GM12878 (cell line): ENCODE measurements at regions not wholly inside any gene's neighbourhood (a gene's known extent, or its start where the extent isn't known, plus 50 kb on each side); places are given as distances from the start of the nearest gene placed in this dataset.

ENCODE experiments used
- ATAC-seq: fragments of 200-7000 bp; cut with Tn5 transposase; 3 replicates; pipeline ENCODE4 v1.9.1; 2020; ENCODE audit warnings: mild to moderate bottlenecking, moderate library complexity
- BruUV-seq: library from RNA; stranded (reverse); fragments of 400-500 nt; replicated peaks from 2 replicates; lab custom pipeline; 2021; lab: Mats Ljungman, UMichigan
- CTCF ChIA-PET: fragments of 300-600 bp; sonication (Branson Sonifier 250); formaldehyde crosslinking; extraction: SDS; loops from one replicate; lab custom pipeline; 2021; ENCODE audit warnings: inconsistent platforms; lab: Yijun Ruan, JAX
- POLR2A ChIA-PET: fragments of 350-600 bp; formaldehyde crosslinking; extraction: SDS; loops from one replicate; lab custom pipeline; 2021; ENCODE audit warnings: inconsistent platforms; lab: Charles Lee
- RAD21 ChIA-PET: fragments of 300-600 bp; sonication (Branson Sonifier 250); formaldehyde crosslinking; loops from one replicate; lab custom pipeline; 2023; ENCODE audit warnings: antibody characterized with exemption; ENCODE audit not compliant: unreplicated experiment; lab: Charles Lee
- SMC1A ChIA-PET: fragments of 300-600 bp; sonication (Branson Sonifier 250); formaldehyde crosslinking; loops from one replicate; lab custom pipeline; 2023; ENCODE audit not compliant: unreplicated experiment, uncharacterized antibody; lab: Charles Lee
- DNase-seq: peaks from one replicate; pipeline ENCODE4 v3.0.0-alpha.2; 2011; ENCODE audit warnings: low read depth, low spot score
- FAIRE-seq: peaks from 3 replicates; lab custom pipeline; 2011; peaks lifted over from hg19 to GRCh38; lab: Jason Lieb, UNC
- H2AFZ ChIP-seq: 2 replicates; pipeline ENCODE4 v1.6.0; 2011; ENCODE audit warnings: low read depth, low read length, control low read depth; ENCODE audit not compliant: control insufficient read depth
- H3K27ac ChIP-seq: 2 replicates; pipeline ENCODE4 v1.5.1; 2011; ENCODE audit warnings: control low read depth; ENCODE audit not compliant: control insufficient read depth, insufficient read depth
- H3K27me3 ChIP-seq, 2 experiments: replicated peaks in 1 of 2; 2 replicates each; pipeline versions ENCODE4 v1.6.0 to v1.6.1; 2011; ENCODE audit warnings: low read length in 1 of 2; ENCODE audit not compliant: control insufficient read depth in 2 of 2, insufficient read depth in 2 of 2
- H3K36me3 ChIP-seq, 2 experiments: 2 replicates each; pipeline ENCODE4 v1.5.1; 2011; ENCODE audit warnings: low read length in 1 of 2; ENCODE audit not compliant: control insufficient read depth in 2 of 2, insufficient read depth in 2 of 2
- H3K4me1 ChIP-seq: 2 replicates; pipeline ENCODE4 v1.6.1; 2011; ENCODE audit warnings: mild to moderate bottlenecking, low read length, moderate library complexity, mixed read lengths; ENCODE audit not compliant: control insufficient read depth, insufficient read depth
- H3K4me2 ChIP-seq: 2 replicates; pipeline ENCODE4 v1.6.0; 2011; ENCODE audit warnings: control low read depth; ENCODE audit not compliant: control insufficient read depth, insufficient read depth
- H3K4me3 ChIP-seq: fragments of 200-600 bp; sonication (generic); 2 replicates; pipeline ENCODE4 v1.5.1; 2016
- H3K79me2 ChIP-seq: 2 replicates; pipeline ENCODE4 v1.6.0; 2011; ENCODE audit warnings: low read length; ENCODE audit not compliant: control insufficient read depth, insufficient read depth
- H3K9ac ChIP-seq: 2 replicates; pipeline ENCODE4 v1.8.0; 2011; ENCODE audit warnings: low read length, control low read depth, mixed read lengths; ENCODE audit not compliant: control insufficient read depth, insufficient read depth
- H3K9me3 ChIP-seq: replicated peaks from 3 replicates; pipeline ENCODE4 v1.5.1; 2011; ENCODE audit warnings: mild to moderate bottlenecking, low read length; ENCODE audit not compliant: control insufficient read depth, insufficient read depth
- H4K20me1 ChIP-seq: 2 replicates; pipeline ENCODE4 v1.6.0; 2011; ENCODE audit not compliant: control insufficient read depth, insufficient read depth
- BCL11A ChIP-seq: IDR thresholded peaks from 2 replicates; pipeline ENCODE4 v1.6.1; 2011; ENCODE audit warnings: low read depth, low read length
- BCL3 ChIP-seq: IDR thresholded peaks from 2 replicates; pipeline ENCODE4 v1.6.1; 2011; ENCODE audit warnings: borderline replicate concordance, low read depth, mild to moderate bottlenecking, moderate library complexity, low read length; ENCODE audit not compliant: insufficient read depth, poor library complexity, severe bottlenecking
- CBX5 ChIP-seq: sonication (generic); IDR thresholded peaks from 2 replicates; pipeline ENCODE4 v1.6.1; 2016; ENCODE audit warnings: low read depth, moderate library complexity, mild to moderate bottlenecking, inconsistent platforms
- CEBPB ChIP-seq, 2 experiments: fragments of 150-350 bp in 1 of 2; IDR thresholded peaks; 2 replicates each; pipeline ENCODE4 v1.6.1; 2012 to 2014; ENCODE audit warnings: low read depth in 2 of 2, low read length in 2 of 2, borderline replicate concordance in 1 of 2, inconsistent platforms in 1 of 2
- EED ChIP-seq: sonication (generic); IDR thresholded peaks from 2 replicates; pipeline ENCODE4 v1.6.1; 2016; ENCODE audit warnings: antibody characterized with exemption, low read depth
- ESRRA ChIP-seq: IDR thresholded peaks from 2 replicates; pipeline ENCODE4 v1.6.1; 2012; ENCODE audit warnings: mild to moderate bottlenecking, low read length, improper control_type of control experiment
- ETV6 ChIP-seq, 2 experiments: fragments of 450-650 bp in 1 of 2; IDR thresholded peaks in 1 of 2; conservative IDR thresholded peaks in 1 of 2; 2 replicates each; pipeline ENCODE4 v1.6.1; 2014; ENCODE audit warnings: antibody characterized with exemption in 1 of 2, borderline replicate concordance in 1 of 2, low read depth in 1 of 2, mild to moderate bottlenecking in 1 of 2, moderate library complexity in 1 of 2
- HDAC2 ChIP-seq: fragments of 200-600 bp; sonication (generic); IDR thresholded peaks from 2 replicates; pipeline ENCODE4 v1.6.1; 2017
- SP1 ChIP-seq: IDR thresholded peaks from one replicate; pipeline ENCODE4 v1.6.1; 2011; ENCODE audit warnings: low read depth, low read length
- STAT3 ChIP-seq: IDR thresholded peaks from 2 replicates; pipeline ENCODE4 v1.6.1; 2011; ENCODE audit warnings: low read depth, low read length, improper control_type of control experiment
- SUZ12 ChIP-seq: fragments of 200-600 bp; sonication (generic); IDR thresholded peaks from one replicate; pipeline ENCODE4 v1.6.1; 2018; ENCODE audit warnings: antibody characterized with exemption, mild to moderate bottlenecking; ENCODE audit not compliant: unreplicated experiment
- TCF12 ChIP-seq: IDR thresholded peaks from 2 replicates; pipeline ENCODE4 v1.6.1; 2011; ENCODE audit warnings: low read depth, mild to moderate bottlenecking, low read length
- YBX1 ChIP-seq: fragments of 450-650 bp; IDR thresholded peaks from 2 replicates; pipeline ENCODE4 v1.6.1; 2016; ENCODE audit warnings: antibody characterized with exemption
- ZBED1 ChIP-seq: IDR thresholded peaks from 2 replicates; pipeline ENCODE4 v1.6.1; 2016; ENCODE audit warnings: borderline replicate concordance
- ZBTB33 ChIP-seq: fragments of 450-650 bp; IDR thresholded peaks from 2 replicates; pipeline ENCODE4 v1.6.1; 2017; ENCODE audit warnings: mild to moderate bottlenecking
- ZNF217 ChIP-seq: fragments of 450-650 bp; IDR thresholded peaks from 2 replicates; pipeline ENCODE4 v1.6.1; 2017; ENCODE audit warnings: antibody characterized with exemption, mild to moderate bottlenecking
- WGBS: methylation state at CpG from one replicate; pipeline ENCODE4 v1.1.6; 2016; ENCODE audit warnings: low lambda C conversion rate; ENCODE audit not compliant: insufficient replicate concordance, insufficient coverage; ENCODE audit errors: missing lambda C conversion rate; 5-methylcytosine and 5-hydroxymethylcytosine counted together
- in situ Hi-C: fragments of 300-500 bp; cut with MboI; formaldehyde crosslinking; loops from 9 replicates; pipeline ENCODE4 v1.14.3; 2018; ENCODE audit warnings: mixed read lengths
- intact Hi-C: fragments of 100-400 bp; cut with micrococcal nuclease; formaldehyde crosslinking; loops from one replicate; pipeline ENCODE4 v1.14.2; 2022; ENCODE audit not compliant: unreplicated experiment

DNA sequence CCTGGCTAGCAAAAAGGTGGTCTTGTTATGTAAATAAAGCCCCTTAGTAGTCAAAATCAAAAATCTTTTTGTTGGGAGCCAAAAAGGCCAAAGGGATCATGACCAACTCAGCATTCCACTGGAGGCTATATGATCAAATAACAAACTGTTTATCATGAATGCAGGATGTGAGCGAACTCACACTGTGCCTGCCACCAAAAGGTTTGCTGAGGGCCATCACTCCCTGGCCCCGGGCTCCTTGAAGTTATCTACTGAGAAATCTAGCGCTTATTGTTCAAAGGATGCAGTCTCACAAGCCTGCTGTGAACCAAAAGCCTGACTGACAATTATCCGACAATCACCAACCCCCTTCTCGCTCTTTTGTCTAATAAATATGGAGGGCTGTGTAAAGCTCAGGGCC lies 107.2 kb upstream of the DDHD1 start:
- POLR2A ChIA-PET, result no interaction called here
- SMC1A ChIA-PET, result no interaction called here
- H3K4me3 ChIP-seq, result no peak overlapping the region
- CTCF ChIA-PET, result interaction anchor here (1.7 kb wide), 1 partner anchor 43 kb away, joined by 5 read pairs; no protein-coding TSS in a partner anchor
- no peaks in the 10 kb centered on the region for H3K27me3 ChIP-seq
- no TSS peak for BruUV-seq
- no peaks in the 10 kb centered on the region for H3K79me2 ChIP-seq
- H2AFZ ChIP-seq, result no peak overlapping the region
- FAIRE-seq, result no peak
- H3K36me3 ChIP-seq, result no peaks in the 10 kb centered on the region
- no peaks in the 10 kb centered on the region for H4K20me1 ChIP-seq
- TF ChIP-seq ESRRA, result no peak
- H3K4me2 ChIP-seq, result no peak overlapping the region
- RAD21 ChIA-PET, result no interaction called here
- no peak overlapping the region for H3K9ac ChIP-seq
- H3K9me3 ChIP-seq, result no peaks in the 10 kb centered on the region
- intact Hi-C loops, result no loop called here
- no peaks in the 10 kb centered on the region for H3K4me1 ChIP-seq
- 74% methylated on average over 5 of the region's 5 CpGs for WGBS
- DNase-seq, result no peak
- no peak for ATAC-seq
- in situ Hi-C loops, result no loop called here
- no peak overlapping the region for H3K27ac ChIP-seq

GRCh38 chr14:53252141-53252540 lies 99.0 kb upstream of the DDHD1 start:
- no peaks in the 10 kb centered on the region for H3K79me2 ChIP-seq
- intact Hi-C loops (no loop called here), in situ Hi-C loops (no loop called here)
- ChIA-PET CTCF (no interaction called here), POLR2A (no interaction called here), SMC1A (interaction anchor here (1.5 kb wide), 1 partner anchor 35 kb away, joined by 4 read pairs; no protein-coding TSS in a partner anchor), RAD21 (no interaction called here)
- no peak for ATAC-seq
- no peaks in the 10 kb centered on the region for H3K27me3 ChIP-seq
- H3K27ac ChIP-seq, result no peak overlapping the region
- H3K36me3 ChIP-seq, result no peaks in the 10 kb centered on the region
- no peak overlapping the region for H2AFZ ChIP-seq
- H3K4me2 ChIP-seq, result no peak overlapping the region
- no peaks in the 10 kb centered on the region for H4K20me1 ChIP-seq
- no TSS peak for BruUV-seq
- H3K9ac ChIP-seq, result no peak overlapping the region
- H3K9me3 ChIP-seq, result no peaks in the 10 kb centered on the region
- H3K4me1 ChIP-seq, result no peaks in the 10 kb centered on the region
- no peak for DNase-seq
- no peak overlapping the region for H3K4me3 ChIP-seq
- WGBS, result 35% methylated on average over 1 of the region's 1 CpG
- FAIRE-seq, result no peak
- TF ChIP-seq ETV6 (conservative IDR thresholded peaks at IDR 0.05 in 1 of 2, IDR thresholded peaks at IDR 0.05 in 1 of 2; ENCODE audit: borderline replicate concordance in 1 of 2, low read depth in 1 of 2) (no peak), ZBED1 (no peak), BCL3 (no peak), ZNF217 (no peak), TCF12 (no peak), BCL11A (no peak), YBX1 (no peak), EED (no peak), SUZ12 (no peak), SP1 (no peak), ZBTB33 (no peak), CEBPB (IDR thresholded peaks at IDR 0.05; ENCODE audit: borderline replicate concordance in 1 of 2, low read depth in 2 of 2, low read length in 2 of 2) (no peak), HDAC2 (no peak), CBX5 (no peak), STAT3 (no peak)
